ENCODE measurements at regions not wholly inside any gene's neighbourhood (a gene's known extent, or its start where the extent isn't known, plus 50 kb on each side); places are given as distances from the start of the nearest gene placed in this dataset.

DNA sequence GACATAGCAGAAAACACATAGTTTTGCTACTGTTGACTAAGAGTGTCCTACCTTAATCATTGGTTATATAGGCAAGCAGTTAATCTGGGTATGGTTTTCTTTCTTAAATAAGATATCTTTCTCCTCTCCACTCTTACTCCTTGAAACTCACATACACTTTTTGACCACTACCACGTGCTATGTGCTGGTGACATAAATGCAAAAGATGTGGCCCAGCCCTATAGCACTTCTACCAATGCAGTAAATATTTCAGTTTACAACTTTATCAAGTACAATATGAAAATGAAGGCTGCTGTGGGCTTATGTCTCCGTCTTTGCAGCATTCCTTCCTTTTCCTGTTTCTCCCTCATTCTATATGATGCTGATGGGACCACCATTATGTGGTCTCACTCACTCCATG, 410.2 kb upstream of the CFAP20DC start:
- no peaks in the 10 kb centered on the region for H3K27me3 Mint-ChIP-seq (ENCODE audit: insufficient read depth)
- no peak overlapping the region for H3K27ac Mint-ChIP-seq
- 0 out of 2 replicates have a peak, but pooled peaks cover 6% of the 10 kb centered on the region for H3K9me3 Mint-ChIP-seq
- DNase-seq: no peak
- H3K36me3 Mint-ChIP-seq (ENCODE audit: low read depth): no peaks in the 10 kb centered on the region
- H3K4me3 Mint-ChIP-seq: no peak overlapping the region
- no peak for TF ChIP-seq CTCF (IDR thresholded peaks at IDR 0.05)
- no peaks in the 10 kb centered on the region for H3K4me1 Mint-ChIP-seq (ENCODE audit: low read depth)

DNA sequence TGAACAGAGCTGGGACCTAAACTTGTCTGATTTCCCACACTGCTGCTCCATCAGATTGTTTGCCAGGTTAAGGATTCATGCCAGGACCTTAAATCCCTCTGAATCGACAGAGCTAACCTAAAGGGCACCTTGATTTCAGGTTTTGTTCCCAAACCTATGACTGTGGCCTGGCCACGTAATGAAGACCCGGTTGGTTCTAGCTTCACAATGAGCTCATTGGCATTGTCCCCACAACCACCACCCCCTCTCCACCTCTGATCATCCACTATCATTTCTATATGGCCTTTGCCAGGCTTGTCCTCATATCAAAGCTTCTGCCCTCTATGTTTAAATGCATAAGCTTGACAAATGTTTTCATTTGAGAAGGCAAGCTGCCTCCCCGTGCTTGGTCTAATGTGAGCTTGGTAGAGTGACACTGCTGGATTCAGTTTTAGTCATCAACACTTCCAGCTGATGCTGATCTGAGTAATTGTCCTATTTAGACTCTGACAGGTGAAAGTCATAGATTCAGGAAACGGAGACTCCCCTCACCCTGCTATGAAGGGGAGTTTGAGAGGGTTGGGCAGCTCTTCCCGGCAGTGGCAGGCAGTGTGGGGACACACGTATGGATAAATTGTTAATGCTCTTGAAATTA, 407.1 kb upstream of the CFAP20DC start:
- Mint-ChIP-seq H3K36me3 (ENCODE audit: low read depth) (no peaks in the 10 kb centered on the region), H3K4me1 (ENCODE audit: low read depth) (no peaks in the 10 kb centered on the region), H3K27me3 (ENCODE audit: insufficient read depth) (no peaks in the 10 kb centered on the region), H3K4me3 (no peak overlapping the region), H3K27ac (no peak overlapping the region), H3K9me3 (peaks cover 11% of the 10 kb centered on the region)
- DNase-seq: no peak
- TF ChIP-seq CTCF (IDR thresholded peaks at IDR 0.05): no peak

DNA sequence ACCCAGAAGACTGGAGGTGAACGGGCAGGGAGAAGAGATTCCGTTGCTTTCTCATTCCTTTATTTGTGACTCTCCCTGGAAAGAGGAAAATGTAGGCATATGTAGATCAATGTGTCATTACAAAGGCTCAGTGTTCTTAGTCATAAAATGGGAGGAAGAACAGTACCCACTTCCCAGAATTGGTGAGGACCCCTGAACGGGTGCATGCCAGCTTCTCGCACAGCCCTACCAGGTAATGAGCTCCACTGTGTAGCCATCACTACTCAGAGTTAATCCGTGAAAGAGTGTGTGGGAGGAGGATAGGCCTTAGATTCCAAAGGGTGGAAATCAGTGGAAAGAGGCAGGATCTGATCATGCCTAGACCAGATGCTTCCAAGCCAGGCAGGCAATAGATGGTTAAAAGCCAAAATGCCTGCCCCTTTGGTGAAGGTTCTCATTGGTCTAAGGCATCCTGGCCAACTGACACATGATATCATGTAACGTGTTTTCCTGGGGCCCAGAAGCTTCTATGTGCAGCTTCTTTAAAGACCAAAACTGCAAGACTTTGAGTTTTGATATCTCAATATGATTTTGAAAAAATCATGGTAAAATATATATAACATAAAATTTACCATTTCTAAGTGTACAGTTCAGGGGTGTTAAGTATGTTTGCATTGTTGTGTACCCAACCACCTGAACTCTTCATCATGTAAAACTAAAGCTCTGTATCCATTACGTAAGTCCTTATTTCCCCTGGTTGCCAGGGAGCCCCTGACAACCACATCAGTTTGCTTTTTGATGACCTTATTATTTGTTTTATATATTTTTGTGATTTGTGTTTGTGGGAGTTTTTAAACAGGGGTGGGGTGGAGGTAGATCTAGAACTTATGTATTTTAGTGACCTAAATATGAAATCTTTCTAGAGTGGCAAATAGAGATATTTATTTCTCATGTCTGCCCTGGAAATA, 402.2 kb upstream of the CFAP20DC start:
- Mint-ChIP-seq H3K27ac (no peak overlapping the region), H3K9me3 (peaks cover 34% of the 10 kb centered on the region), H3K4me3 (no peak overlapping the region), H3K36me3 (ENCODE audit: low read depth) (no peaks in the 10 kb centered on the region), H3K4me1 (ENCODE audit: low read depth) (no peaks in the 10 kb centered on the region), H3K27me3 (ENCODE audit: insufficient read depth) (no peaks in the 10 kb centered on the region)
- TF ChIP-seq CTCF (IDR thresholded peaks at IDR 0.05): no peak
- DNase-seq: no peak

- no peak overlapping the region for H3K4me3 Mint-ChIP-seq
- DNase-seq: no peak
- H3K36me3 Mint-ChIP-seq (ENCODE audit: low read depth): no peaks in the 10 kb centered on the region
- H3K9me3 Mint-ChIP-seq: peaks cover 34% of the 10 kb centered on the region
- no peak for TF ChIP-seq CTCF (IDR thresholded peaks at IDR 0.05)
- H3K27me3 Mint-ChIP-seq (ENCODE audit: insufficient read depth): no peaks in the 10 kb centered on the region; the same call in 1 of the 2 replicates
- no peaks in the 10 kb centered on the region for H3K4me1 Mint-ChIP-seq (ENCODE audit: low read depth)
- H3K27ac Mint-ChIP-seq: no peak overlapping the region
Measured at GRCh38 chr3:59450946-59451763, 401.3 kb upstream of the CFAP20DC start.

- Mint-ChIP-seq H3K9me3 (peaks cover 34% of the 10 kb centered on the region), H3K4me3 (no peak overlapping the region), H3K27me3 (ENCODE audit: insufficient read depth) (no peaks in the 10 kb centered on the region; the same call in 1 of the 2 replicates), H3K4me1 (ENCODE audit: low read depth) (no peaks in the 10 kb centered on the region), H3K36me3 (ENCODE audit: low read depth) (no peaks in the 10 kb centered on the region), H3K27ac (no peak overlapping the region)
- no peak for DNase-seq
- TF ChIP-seq CTCF (IDR thresholded peaks at IDR 0.05): no peak
Measured at GRCh38 chr3:59450437-59450836, 400.6 kb upstream of the CFAP20DC start.
